ENCODE measurements at regions not wholly inside any gene's neighbourhood (a gene's known extent, or its start where the extent isn't known, plus 50 kb on each side); places are given as distances from the start of the nearest gene placed in this dataset.

GRCh38 chr7:10560497-10560896 lies 413.2 kb upstream of the PHF14 start:
- TF ChIP-seq EZH2 (IDR thresholded peaks at IDR 0.05; ENCODE audit: low read length) = no peak
- TF ChIP-seq CTCF (optimal IDR thresholded peaks at IDR 0.05 in 1 of 3, IDR thresholded peaks at IDR 0.05 in 1 of 3, conservative IDR thresholded peaks at IDR 0.05 in 1 of 3; ENCODE audit: extremely low read depth in 1 of 3, insufficient read depth in 2 of 3, low read length in 3 of 3) = no peak

All from keratinocyte (primary cell).